SK-N-SH treated with all-trans-retinoic acid at 6 μM for 48 hours (cell line): ENCODE measurements at regions not wholly inside any gene's neighbourhood (a gene's known extent, or its start where the extent isn't known, plus 50 kb on each side); places are given as distances from the start of the nearest gene placed in this dataset.
"Not testable (repeated sequence)": the region's sequence is repeated elsewhere in the genome, so short reads cannot be mapped to it uniquely, and the experiment has no call there.

Experiments
- ATAC-seq: fragments of 200-7000 bp; cut with Tn5 transposase; 3 replicates; pipeline ENCODE4 v1.9.1; 2020; ENCODE audit warnings: mild to moderate bottlenecking, moderate library complexity
- CREB5 ChIP-seq: fragments of 250-450 bp; sonication (Bioruptor Pico); IDR thresholded peaks from 2 replicates; pipeline ENCODE4 v1.5.1; 2020; ENCODE audit warnings: low read depth, mild to moderate bottlenecking, moderate library complexity
- CSDC2 ChIP-seq: fragments of 250-450 bp; sonication (Bioruptor Pico); IDR thresholded peaks from 2 replicates; pipeline ENCODE4 v1.5.0; 2020; ENCODE audit warnings: mild to moderate bottlenecking, moderate library complexity
- CSRNP3 ChIP-seq: fragments of 250-450 bp; sonication (Bioruptor Pico); IDR thresholded peaks from 2 replicates; pipeline ENCODE4 v1.5.1; 2021; ENCODE audit warnings: mild to moderate bottlenecking, moderate library complexity
- ESRRG ChIP-seq: fragments of 250-450 bp; sonication (Bioruptor Pico); IDR thresholded peaks from 2 replicates; pipeline ENCODE4 v1.6.1; 2021; ENCODE audit warnings: mild to moderate bottlenecking
- GLIS3 ChIP-seq: fragments of 250-450 bp; sonication (Bioruptor Pico); IDR thresholded peaks from 2 replicates; pipeline ENCODE4 v1.5.0; 2020; ENCODE audit warnings: mild to moderate bottlenecking, moderate library complexity
- ISL1 ChIP-seq: fragments of 250-450 bp; sonication (Bioruptor Pico); IDR thresholded peaks from 2 replicates; pipeline ENCODE4 v2.1.2; 2022; ENCODE audit warnings: mild to moderate bottlenecking, moderate library complexity
- OSR1 ChIP-seq: fragments of 250-450 bp; sonication (Bioruptor Pico); IDR thresholded peaks from 2 replicates; pipeline ENCODE4 v1.8.0; 2022; ENCODE audit warnings: moderate library complexity, mild to moderate bottlenecking, inconsistent platforms
- PATZ1 ChIP-seq: fragments of 250-450 bp; sonication (Bioruptor Pico); IDR thresholded peaks from 2 replicates; pipeline ENCODE4 v1.8.0; 2020; ENCODE audit warnings: mild to moderate bottlenecking, moderate library complexity, borderline replicate concordance
- POU6F1 ChIP-seq: fragments of 250-450 bp; sonication (Bioruptor Pico); IDR thresholded peaks from 2 replicates; pipeline ENCODE4 v1.8.0; 2021; ENCODE audit warnings: low read depth, mild to moderate bottlenecking, moderate library complexity, borderline replicate concordance
- PPARA ChIP-seq: fragments of 250-450 bp; sonication (Bioruptor Pico); IDR thresholded peaks from 2 replicates; pipeline ENCODE4 v1.5.0; 2020; ENCODE audit warnings: mild to moderate bottlenecking, borderline replicate concordance
- RARB ChIP-seq: fragments of 250-450 bp; sonication (Bioruptor Pico); IDR thresholded peaks from 2 replicates; pipeline ENCODE4 v1.8.0; 2021; ENCODE audit warnings: mild to moderate bottlenecking, moderate library complexity
- SNAI2 ChIP-seq: fragments of 250-450 bp; sonication (Bioruptor Pico); IDR thresholded peaks from 2 replicates; pipeline ENCODE4 v1.5.0; 2020; ENCODE audit warnings: mild to moderate bottlenecking, moderate library complexity
- TOX ChIP-seq: fragments of 250-450 bp; sonication (Bioruptor Pico); IDR thresholded peaks from 2 replicates; pipeline ENCODE4 v1.8.0; 2021; ENCODE audit warnings: mild to moderate bottlenecking, moderate library complexity, borderline replicate concordance
- ZC3H10 ChIP-seq: fragments of 250-450 bp; sonication (Bioruptor Pico); IDR thresholded peaks from 2 replicates; pipeline ENCODE4 v1.5.1; 2021; ENCODE audit warnings: mild to moderate bottlenecking, moderate library complexity
- ZFP3 ChIP-seq: fragments of 250-450 bp; sonication (Bioruptor Pico); IDR thresholded peaks from 2 replicates; pipeline ENCODE4 v1.5.0; 2020; ENCODE audit warnings: mild to moderate bottlenecking, moderate library complexity
- ZFP30 ChIP-seq: fragments of 450-650 bp; formaldehyde crosslinking; IDR thresholded peaks from 2 replicates; pipeline ENCODE4 v1.5.0; 2022; ENCODE audit warnings: mild to moderate bottlenecking, moderate library complexity
- ZNF565 ChIP-seq: fragments of 450-650 bp; formaldehyde crosslinking; conservative IDR thresholded peaks from 2 replicates; pipeline ENCODE4 v1.5.0; 2020; ENCODE audit warnings: low read depth, mild to moderate bottlenecking, moderate library complexity
- ZNF70 ChIP-seq: fragments of 450-650 bp; formaldehyde crosslinking; IDR thresholded peaks from 2 replicates; pipeline ENCODE4 v1.5.0; 2020; ENCODE audit warnings: mild to moderate bottlenecking, moderate library complexity
- ZNF8 ChIP-seq: fragments of 450-650 bp; formaldehyde crosslinking; IDR thresholded peaks from 2 replicates; pipeline ENCODE4 v1.5.0; 2020; ENCODE audit warnings: mild to moderate bottlenecking, moderate library complexity
- TF ChIP-seq, protein P1 (sequence below): fragments of 250-450 bp; sonication (Bioruptor Pico); IDR thresholded peaks from 2 replicates; pipeline ENCODE4 v1.5.0; 2020; ENCODE audit warnings: mild to moderate bottlenecking, moderate library complexity

DNA sequence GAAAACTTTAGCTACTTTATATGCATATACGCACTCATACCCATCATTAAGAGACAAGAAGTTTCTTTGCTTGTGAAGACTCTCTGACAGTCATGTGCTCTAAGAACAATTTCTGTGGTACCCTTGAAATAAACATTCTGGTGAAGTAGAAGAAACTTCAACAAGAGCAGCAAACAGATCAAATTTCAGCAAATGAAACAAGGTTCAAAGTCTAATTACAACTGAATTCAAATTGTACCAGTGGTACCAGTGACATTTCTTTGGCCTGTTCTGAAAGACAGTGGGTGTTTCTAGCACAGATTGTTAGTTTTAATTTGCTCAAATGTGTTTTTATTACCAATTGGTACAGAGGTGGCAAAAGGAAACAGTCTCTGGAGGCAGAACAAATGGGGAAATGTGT is 391.0 kb downstream of the CHSY3 start:
- ATAC-seq: no peak
- no peak for TF ChIP-seq CSRNP3 (CRISPR knock-in tag)
- TF ChIP-seq PPARA: no peak
- no peak for TF ChIP-seq ZC3H10 (CRISPR knock-in tag)
- no peak for TF ChIP-seq ISL1 (CRISPR knock-in tag)
- TF ChIP-seq ZFP3 (CRISPR knock-in tag): no peak
- TF ChIP-seq ZNF565 (CRISPR knock-in tag): no peak
- no peak for TF ChIP-seq GLIS3 (CRISPR knock-in tag)
- no peak for TF ChIP-seq ZFP30 (CRISPR knock-in tag)
- no peak for TF ChIP-seq SNAI2 (CRISPR knock-in tag)
- no peak for TF ChIP-seq ESRRG (CRISPR knock-in tag)
- no peak for TF ChIP-seq POU6F1 (CRISPR knock-in tag)
- TF ChIP-seq, protein P1, sequence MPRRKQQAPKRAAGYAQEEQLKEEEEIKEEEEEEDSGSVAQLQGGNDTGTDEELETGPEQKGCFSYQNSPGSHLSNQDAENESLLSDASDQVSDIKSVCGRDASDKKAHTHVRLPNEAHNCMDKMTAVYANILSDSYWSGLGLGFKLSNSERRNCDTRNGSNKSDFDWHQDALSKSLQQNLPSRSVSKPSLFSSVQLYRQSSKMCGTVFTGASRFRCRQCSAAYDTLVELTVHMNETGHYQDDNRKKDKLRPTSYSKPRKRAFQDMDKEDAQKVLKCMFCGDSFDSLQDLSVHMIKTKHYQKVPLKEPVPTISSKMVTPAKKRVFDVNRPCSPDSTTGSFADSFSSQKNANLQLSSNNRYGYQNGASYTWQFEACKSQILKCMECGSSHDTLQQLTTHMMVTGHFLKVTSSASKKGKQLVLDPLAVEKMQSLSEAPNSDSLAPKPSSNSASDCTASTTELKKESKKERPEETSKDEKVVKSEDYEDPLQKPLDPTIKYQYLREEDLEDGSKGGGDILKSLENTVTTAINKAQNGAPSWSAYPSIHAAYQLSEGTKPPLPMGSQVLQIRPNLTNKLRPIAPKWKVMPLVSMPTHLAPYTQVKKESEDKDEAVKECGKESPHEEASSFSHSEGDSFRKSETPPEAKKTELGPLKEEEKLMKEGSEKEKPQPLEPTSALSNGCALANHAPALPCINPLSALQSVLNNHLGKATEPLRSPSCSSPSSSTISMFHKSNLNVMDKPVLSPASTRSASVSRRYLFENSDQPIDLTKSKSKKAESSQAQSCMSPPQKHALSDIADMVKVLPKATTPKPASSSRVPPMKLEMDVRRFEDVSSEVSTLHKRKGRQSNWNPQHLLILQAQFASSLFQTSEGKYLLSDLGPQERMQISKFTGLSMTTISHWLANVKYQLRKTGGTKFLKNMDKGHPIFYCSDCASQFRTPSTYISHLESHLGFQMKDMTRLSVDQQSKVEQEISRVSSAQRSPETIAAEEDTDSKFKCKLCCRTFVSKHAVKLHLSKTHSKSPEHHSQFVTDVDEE (CRISPR knock-in tag): no peak
- TF ChIP-seq, all 23 proteins: peak for 0

DNA sequence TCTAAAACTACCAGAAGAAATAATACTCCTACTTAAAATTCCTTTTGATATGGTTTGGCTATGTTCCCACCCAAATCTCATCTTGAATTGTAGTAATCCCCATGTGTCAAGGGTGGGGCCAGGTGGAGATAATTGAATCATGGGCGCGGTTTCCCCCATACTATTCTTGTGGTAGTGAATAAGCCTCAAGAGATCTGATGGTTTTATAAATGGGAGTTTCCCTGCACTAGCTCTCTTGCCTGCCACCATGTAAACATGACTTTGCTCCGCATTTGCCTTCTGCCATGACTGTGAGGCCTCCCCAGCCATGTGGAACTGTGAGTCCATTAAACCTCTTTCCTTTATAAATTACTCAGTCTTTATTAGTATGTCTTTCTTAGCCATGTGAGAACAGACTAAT is 390.5 kb downstream of the CHSY3 start:
- ATAC-seq: not testable (repeated sequence)

DNA sequence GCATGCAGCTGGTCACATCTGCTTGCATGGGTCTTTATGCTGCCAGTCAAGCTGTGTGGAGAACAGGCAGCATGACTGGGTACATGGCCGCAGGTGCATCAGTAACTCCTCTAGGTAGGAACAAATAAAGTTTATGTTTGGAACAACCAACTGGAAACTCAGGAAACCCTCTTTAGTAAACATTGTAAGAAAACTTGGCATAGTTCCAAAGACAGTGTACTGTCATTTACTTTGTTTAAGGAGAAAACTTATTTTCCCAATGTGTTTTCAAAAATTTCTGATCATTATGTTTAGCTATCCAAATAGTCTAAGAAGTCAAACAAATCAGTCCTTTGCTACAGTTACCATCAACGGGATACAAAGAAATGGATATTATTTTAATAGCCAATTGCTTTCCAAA is 386.0 kb downstream of the CHSY3 start:
- ATAC-seq: no peak
- no peak for TF ChIP-seq ZNF70 (CRISPR knock-in tag)
- no peak for TF ChIP-seq GLIS3 (CRISPR knock-in tag)
- TF ChIP-seq, protein P1 (CRISPR knock-in tag): no peak
- no peak for TF ChIP-seq ZNF8 (CRISPR knock-in tag)
- no peak for TF ChIP-seq CSDC2
- no peak for TF ChIP-seq ESRRG (CRISPR knock-in tag)
- TF ChIP-seq RARB: no peak
- TF ChIP-seq SNAI2 (CRISPR knock-in tag): no peak
- no peak for TF ChIP-seq CREB5 (CRISPR knock-in tag)
- TF ChIP-seq OSR1 (CRISPR knock-in tag): no peak
- TF ChIP-seq TOX (CRISPR knock-in tag): no peak
- TF ChIP-seq PATZ1 (CRISPR knock-in tag): no peak
- TF ChIP-seq ZFP3 (CRISPR knock-in tag): no peak
- TF ChIP-seq CSRNP3 (CRISPR knock-in tag): no peak
- TF ChIP-seq, all 23 proteins: peak for 0
